Esophagus squamous epithelium (tissue), 4 donors: ENCODE measurements at regions not wholly inside any gene's neighbourhood (a gene's known extent, or its start where the extent isn't known, plus 50 kb on each side); places are given as distances from the start of the nearest gene placed in this dataset.
"Not testable (repeated sequence)": the region's sequence is repeated elsewhere in the genome, so short reads cannot be mapped to it uniquely, and the experiment has no call there.

Source experiments
- CTCF ChIP-seq, 6 experiments: fragments of 450-650 bp in 4 of 6; fragments of 200-600 bp in 2 of 6; sonication (generic) in 2 of 6; IDR thresholded peaks; one replicate each; pipeline ENCODE4 v1.5.1; 2016 to 2019; ENCODE audit warnings: antibody characterized with exemption in 6 of 6, mild to moderate bottlenecking in 4 of 6, moderate library complexity in 4 of 6
- POLR2A ChIP-seq, 4 donors: fragments of 450-650 bp; IDR thresholded peaks; one replicate each; pipeline ENCODE4 v1.6.1; 2017; ENCODE audit warnings: antibody characterized with exemption in 4 of 4, mild to moderate bottlenecking in 4 of 4, moderate library complexity in 3 of 4

GRCh38 chr15:49732109-49732508, 111.3 kb downstream of the DTWD1 start:
- TF ChIP-seq CTCF, POLR2A (IDR thresholded peaks at IDR 0.05): not testable (repeated sequence)
